LNCaP clone FGC (cell line): ENCODE measurements at regions not wholly inside any gene's neighbourhood (a gene's known extent, or its start where the extent isn't known, plus 50 kb on each side); places are given as distances from the start of the nearest gene placed in this dataset.
A peak's percentile ranks its signal among the peaks of the same experiment; 100 is the strongest.

Experiments used
- DNase-seq: peaks from one replicate; pipeline ENCODE4 v3.0.0-alpha.2; 2011; ENCODE audit warnings: low read depth
- H3K4me3 ChIP-seq: 2 replicates; pipeline ENCODE4 v1.5.1; 2011; ENCODE audit warnings: mild to moderate bottlenecking, low read depth, low read length, control low read depth
- TF ChIP-seq, protein P1 (sequence below): IDR thresholded peaks from 2 replicates; pipeline ENCODE4 v1.5.1; 2012; ENCODE audit warnings: mild to moderate bottlenecking; ENCODE audit not compliant: control insufficient read depth, insufficient read depth; ENCODE audit errors: extremely low read depth

DNA sequence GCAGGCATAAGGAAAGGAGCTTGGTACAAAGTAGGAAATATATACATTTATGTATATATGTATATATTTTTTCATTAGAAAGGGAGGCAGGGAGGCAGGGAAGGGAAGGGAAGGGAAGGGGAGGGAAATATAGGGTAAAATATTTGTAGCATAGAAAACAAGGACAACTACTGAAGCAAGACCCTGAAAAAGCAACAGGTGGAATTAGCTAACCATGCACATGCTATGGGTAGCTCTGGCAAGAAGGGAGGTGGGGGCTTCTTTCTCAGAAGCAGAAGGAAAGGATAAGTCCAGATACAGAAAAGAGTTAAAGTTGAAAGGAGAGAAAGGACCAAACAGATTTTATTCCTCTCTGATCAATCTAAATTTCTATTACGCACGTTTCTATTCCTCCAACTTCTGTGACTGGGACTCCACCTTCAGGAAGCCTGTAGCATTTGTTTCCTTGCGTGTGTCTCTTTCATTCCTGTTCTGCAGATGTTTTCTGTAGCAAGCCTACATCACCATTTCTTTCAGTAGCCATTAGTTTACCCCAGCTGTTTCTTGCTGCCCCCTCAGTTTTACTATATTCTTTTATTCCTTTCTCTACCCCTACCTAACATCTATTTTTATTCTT, 82.9 kb downstream of the OR13H1 start:
- no peak overlapping the region for H3K4me3 ChIP-seq
- peak; percentile 1 for DNase-seq
- TF ChIP-seq, protein P1, sequence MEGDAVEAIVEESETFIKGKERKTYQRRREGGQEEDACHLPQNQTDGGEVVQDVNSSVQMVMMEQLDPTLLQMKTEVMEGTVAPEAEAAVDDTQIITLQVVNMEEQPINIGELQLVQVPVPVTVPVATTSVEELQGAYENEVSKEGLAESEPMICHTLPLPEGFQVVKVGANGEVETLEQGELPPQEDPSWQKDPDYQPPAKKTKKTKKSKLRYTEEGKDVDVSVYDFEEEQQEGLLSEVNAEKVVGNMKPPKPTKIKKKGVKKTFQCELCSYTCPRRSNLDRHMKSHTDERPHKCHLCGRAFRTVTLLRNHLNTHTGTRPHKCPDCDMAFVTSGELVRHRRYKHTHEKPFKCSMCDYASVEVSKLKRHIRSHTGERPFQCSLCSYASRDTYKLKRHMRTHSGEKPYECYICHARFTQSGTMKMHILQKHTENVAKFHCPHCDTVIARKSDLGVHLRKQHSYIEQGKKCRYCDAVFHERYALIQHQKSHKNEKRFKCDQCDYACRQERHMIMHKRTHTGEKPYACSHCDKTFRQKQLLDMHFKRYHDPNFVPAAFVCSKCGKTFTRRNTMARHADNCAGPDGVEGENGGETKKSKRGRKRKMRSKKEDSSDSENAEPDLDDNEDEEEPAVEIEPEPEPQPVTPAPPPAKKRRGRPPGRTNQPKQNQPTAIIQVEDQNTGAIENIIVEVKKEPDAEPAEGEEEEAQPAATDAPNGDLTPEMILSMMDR: peak; percentile 66

DNA sequence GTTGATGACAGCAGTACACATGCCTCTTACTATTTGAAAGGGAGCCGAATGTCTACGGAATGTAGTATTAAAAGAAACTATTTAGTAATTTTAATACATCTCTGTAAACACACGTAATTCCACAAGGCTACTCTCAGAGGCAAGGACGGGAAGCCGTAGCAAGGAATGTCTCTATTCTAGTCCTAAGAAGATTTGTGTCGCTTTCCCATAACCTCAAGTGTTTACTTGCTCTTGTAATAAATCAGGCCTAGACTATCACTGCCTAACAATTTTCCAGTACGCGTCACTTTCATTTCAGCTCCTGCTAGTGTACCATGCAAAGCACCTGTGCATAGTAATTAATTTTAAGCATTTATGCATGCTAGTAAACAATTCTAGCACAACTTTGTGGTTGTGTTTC, 86.7 kb downstream of the OR13H1 start:
- DNase-seq: no peak
- H3K4me3 ChIP-seq: no peak overlapping the region
- TF ChIP-seq, protein P1: no peak

DNA sequence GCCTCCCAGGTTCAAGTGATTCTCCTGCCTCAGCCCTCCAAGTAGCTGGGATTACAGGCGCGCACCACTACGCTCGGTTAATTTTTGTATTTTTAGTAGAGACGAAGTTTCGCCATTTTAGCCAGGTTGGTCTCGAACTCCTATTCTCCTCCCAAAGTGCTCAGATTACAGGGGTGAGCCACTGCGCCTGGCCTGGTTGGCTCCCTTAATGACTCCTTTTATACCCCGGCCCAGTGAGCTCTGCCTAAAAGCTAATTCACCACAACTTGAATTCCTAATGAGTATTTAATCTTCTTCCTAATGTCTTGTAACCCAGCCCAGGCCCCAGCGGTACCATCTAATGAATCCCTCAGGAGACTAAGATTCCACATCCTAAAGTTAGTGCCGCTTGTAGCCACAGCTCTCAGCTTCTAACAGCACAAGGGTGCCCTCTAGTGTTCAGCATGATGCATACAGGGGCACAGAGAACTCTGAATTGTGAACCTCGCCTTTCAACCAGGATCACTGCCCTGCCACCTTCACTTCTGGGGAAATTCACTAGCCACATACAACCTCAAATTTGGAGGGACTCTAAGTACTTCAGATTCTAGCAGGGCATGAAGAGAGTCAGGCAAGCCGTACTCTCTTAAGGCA, 89.5 kb downstream of the OR13H1 start:
- TF ChIP-seq, protein P1: peak; percentile 78

DNA sequence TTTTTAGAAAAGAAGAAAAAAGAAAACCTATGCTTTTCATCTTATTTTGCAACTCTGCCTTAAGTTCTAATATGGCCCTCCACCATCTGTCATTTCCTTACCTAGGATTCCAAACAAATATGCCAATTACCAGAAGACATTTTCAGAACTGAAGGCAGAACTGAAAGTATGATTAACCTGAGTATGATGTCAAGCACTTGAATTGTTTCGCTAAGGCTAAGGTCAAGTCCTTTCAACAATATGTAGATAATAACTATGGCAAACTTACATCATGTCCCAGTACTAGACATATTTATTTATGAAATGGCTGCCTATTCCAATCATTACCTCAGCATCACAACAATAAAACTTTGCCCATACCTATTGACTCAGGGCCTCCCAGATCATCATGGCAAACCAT, 91.0 kb downstream of the OR13H1 start:
- no peak overlapping the region for H3K4me3 ChIP-seq

More for the DNA sequence above, 89.5 kb downstream of the OR13H1 start:
- H3K4me3 ChIP-seq: no peak overlapping the region
- peak; percentile 30 for DNase-seq

DNA sequence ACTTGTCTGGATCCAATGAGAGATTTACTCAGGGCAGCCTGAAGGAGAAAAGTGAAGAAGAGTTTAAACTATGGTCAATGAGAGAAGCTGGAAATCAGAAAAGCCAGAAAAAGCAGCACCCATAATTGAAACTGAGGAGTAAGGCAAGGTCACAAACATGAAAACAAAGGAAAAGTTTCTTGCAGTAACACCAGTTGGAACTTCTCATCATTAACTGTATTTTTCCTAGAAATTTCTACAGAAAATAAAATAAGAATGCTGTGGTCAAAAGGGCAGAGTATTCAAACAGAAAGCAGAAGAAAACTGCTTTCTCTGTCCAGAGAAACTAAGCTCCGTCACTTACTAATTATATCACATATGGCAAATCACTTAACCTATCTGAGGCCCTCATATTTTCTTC, 102.2 kb downstream of the OR13H1 start:
- no peak for DNase-seq
- no peak overlapping the region for H3K4me3 ChIP-seq
- TF ChIP-seq, protein P1: no peak

More for the DNA sequence above, 91.0 kb downstream of the OR13H1 start:
- DNase-seq: no peak
- TF ChIP-seq, protein P1: no peak

DNA sequence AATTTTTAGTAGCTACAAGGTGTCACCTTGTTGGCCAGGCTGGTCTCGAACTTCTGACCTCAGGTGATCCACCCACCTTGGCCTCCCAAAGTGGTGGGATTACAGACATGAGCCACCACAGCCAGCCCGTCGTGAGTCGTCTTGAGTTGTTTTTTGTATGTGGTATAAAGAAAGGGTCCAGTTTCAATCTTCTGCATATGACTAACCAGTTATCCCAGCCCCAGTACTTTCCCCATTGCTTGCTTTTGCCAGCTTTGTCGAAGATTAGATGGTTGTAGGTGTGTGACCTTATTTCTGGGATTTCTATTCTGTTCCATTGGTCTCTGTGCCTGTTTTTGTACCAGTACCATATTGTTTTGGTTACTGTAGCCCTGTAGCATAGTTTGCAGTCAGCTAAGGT, 105.9 kb downstream of the OR13H1 start:
- no peak for DNase-seq
- no peak overlapping the region for H3K4me3 ChIP-seq
- TF ChIP-seq, protein P1: no peak
